DND-41 (cell line): ENCODE measurements at regions not wholly inside any gene's neighbourhood (a gene's known extent, or its start where the extent isn't known, plus 50 kb on each side); places are given as distances from the start of the nearest gene placed in this dataset.

Source experiments
- EZH2 ChIP-seq: IDR thresholded peaks from 3 replicates; pipeline ENCODE4 v1.6.1; 2012; ENCODE audit warnings: borderline replicate concordance, low read depth, mild to moderate bottlenecking, moderate library complexity, low read length, inconsistent platforms; ENCODE audit not compliant: severe bottlenecking
- TF ChIP-seq, protein P1 (sequence below): IDR thresholded peaks from 2 replicates; pipeline ENCODE4 v1.5.1; 2012; ENCODE audit warnings: borderline replicate concordance, low read length, moderate library complexity, mild to moderate bottlenecking; ENCODE audit not compliant: poor library complexity, severe bottlenecking; ENCODE audit errors: extremely low read depth

DNA sequence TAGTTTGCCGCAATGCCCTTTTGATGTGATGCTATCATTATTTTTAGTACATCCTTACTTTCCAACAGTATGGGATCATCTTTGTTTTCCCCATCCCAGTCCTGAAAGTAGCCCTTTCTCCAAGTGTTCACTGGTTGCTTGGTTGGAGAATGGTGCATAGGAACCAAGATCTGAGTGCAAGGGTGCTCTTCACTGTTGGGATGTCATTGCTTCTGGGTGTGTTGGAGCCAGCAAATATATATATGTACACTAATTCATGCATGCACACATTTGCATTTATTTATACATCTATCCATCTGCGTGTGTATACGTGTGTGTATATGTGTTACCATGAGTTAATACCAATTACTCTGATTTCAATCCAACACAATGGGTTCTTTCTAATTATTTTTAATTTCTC is 64.1 kb upstream of the RFLNA start:
- TF ChIP-seq, protein P1, sequence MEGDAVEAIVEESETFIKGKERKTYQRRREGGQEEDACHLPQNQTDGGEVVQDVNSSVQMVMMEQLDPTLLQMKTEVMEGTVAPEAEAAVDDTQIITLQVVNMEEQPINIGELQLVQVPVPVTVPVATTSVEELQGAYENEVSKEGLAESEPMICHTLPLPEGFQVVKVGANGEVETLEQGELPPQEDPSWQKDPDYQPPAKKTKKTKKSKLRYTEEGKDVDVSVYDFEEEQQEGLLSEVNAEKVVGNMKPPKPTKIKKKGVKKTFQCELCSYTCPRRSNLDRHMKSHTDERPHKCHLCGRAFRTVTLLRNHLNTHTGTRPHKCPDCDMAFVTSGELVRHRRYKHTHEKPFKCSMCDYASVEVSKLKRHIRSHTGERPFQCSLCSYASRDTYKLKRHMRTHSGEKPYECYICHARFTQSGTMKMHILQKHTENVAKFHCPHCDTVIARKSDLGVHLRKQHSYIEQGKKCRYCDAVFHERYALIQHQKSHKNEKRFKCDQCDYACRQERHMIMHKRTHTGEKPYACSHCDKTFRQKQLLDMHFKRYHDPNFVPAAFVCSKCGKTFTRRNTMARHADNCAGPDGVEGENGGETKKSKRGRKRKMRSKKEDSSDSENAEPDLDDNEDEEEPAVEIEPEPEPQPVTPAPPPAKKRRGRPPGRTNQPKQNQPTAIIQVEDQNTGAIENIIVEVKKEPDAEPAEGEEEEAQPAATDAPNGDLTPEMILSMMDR, result no peak
- TF ChIP-seq EZH2, result no peak
